GM12878 (cell line): ENCODE measurements at regions not wholly inside any gene's neighbourhood (a gene's known extent, or its start where the extent isn't known, plus 50 kb on each side); places are given as distances from the start of the nearest gene placed in this dataset.

Source experiments
- ATAC-seq: fragments of 200-7000 bp; cut with Tn5 transposase; 3 replicates; pipeline ENCODE4 v1.9.1; 2020; ENCODE audit warnings: mild to moderate bottlenecking, moderate library complexity
- BruUV-seq: library from RNA; stranded (reverse); fragments of 400-500 nt; replicated peaks from 2 replicates; lab custom pipeline; 2021; lab: Mats Ljungman, UMichigan
- CTCF ChIA-PET: fragments of 300-600 bp; sonication (Branson Sonifier 250); formaldehyde crosslinking; extraction: SDS; loops from one replicate; lab custom pipeline; 2021; ENCODE audit warnings: inconsistent platforms; lab: Yijun Ruan, JAX
- POLR2A ChIA-PET: fragments of 350-600 bp; formaldehyde crosslinking; extraction: SDS; loops from one replicate; lab custom pipeline; 2021; ENCODE audit warnings: inconsistent platforms; lab: Charles Lee
- RAD21 ChIA-PET: fragments of 300-600 bp; sonication (Branson Sonifier 250); formaldehyde crosslinking; loops from one replicate; lab custom pipeline; 2023; ENCODE audit warnings: antibody characterized with exemption; ENCODE audit not compliant: unreplicated experiment; lab: Charles Lee
- SMC1A ChIA-PET: fragments of 300-600 bp; sonication (Branson Sonifier 250); formaldehyde crosslinking; loops from one replicate; lab custom pipeline; 2023; ENCODE audit not compliant: unreplicated experiment, uncharacterized antibody; lab: Charles Lee
- DNase-seq: peaks from one replicate; pipeline ENCODE4 v3.0.0-alpha.2; 2011; ENCODE audit warnings: low read depth, low spot score
- FAIRE-seq: peaks from 3 replicates; lab custom pipeline; 2011; peaks lifted over from hg19 to GRCh38; lab: Jason Lieb, UNC
- H2AFZ ChIP-seq: 2 replicates; pipeline ENCODE4 v1.6.0; 2011; ENCODE audit warnings: low read depth, low read length, control low read depth; ENCODE audit not compliant: control insufficient read depth
- H3K27ac ChIP-seq: 2 replicates; pipeline ENCODE4 v1.5.1; 2011; ENCODE audit warnings: control low read depth; ENCODE audit not compliant: control insufficient read depth, insufficient read depth
- H3K27me3 ChIP-seq, 2 experiments: replicated peaks in 1 of 2; 2 replicates each; pipeline versions ENCODE4 v1.6.0 to v1.6.1; 2011; ENCODE audit warnings: low read length in 1 of 2; ENCODE audit not compliant: control insufficient read depth in 2 of 2, insufficient read depth in 2 of 2
- H3K36me3 ChIP-seq, 2 experiments: 2 replicates each; pipeline ENCODE4 v1.5.1; 2011; ENCODE audit warnings: low read length in 1 of 2; ENCODE audit not compliant: control insufficient read depth in 2 of 2, insufficient read depth in 2 of 2
- H3K4me1 ChIP-seq: 2 replicates; pipeline ENCODE4 v1.6.1; 2011; ENCODE audit warnings: mild to moderate bottlenecking, low read length, moderate library complexity, mixed read lengths; ENCODE audit not compliant: control insufficient read depth, insufficient read depth
- H3K4me2 ChIP-seq: 2 replicates; pipeline ENCODE4 v1.6.0; 2011; ENCODE audit warnings: control low read depth; ENCODE audit not compliant: control insufficient read depth, insufficient read depth
- H3K4me3 ChIP-seq: fragments of 200-600 bp; sonication (generic); 2 replicates; pipeline ENCODE4 v1.5.1; 2016
- H3K79me2 ChIP-seq: 2 replicates; pipeline ENCODE4 v1.6.0; 2011; ENCODE audit warnings: low read length; ENCODE audit not compliant: control insufficient read depth, insufficient read depth
- H3K9ac ChIP-seq: 2 replicates; pipeline ENCODE4 v1.8.0; 2011; ENCODE audit warnings: low read length, control low read depth, mixed read lengths; ENCODE audit not compliant: control insufficient read depth, insufficient read depth
- H3K9me3 ChIP-seq: replicated peaks from 3 replicates; pipeline ENCODE4 v1.5.1; 2011; ENCODE audit warnings: mild to moderate bottlenecking, low read length; ENCODE audit not compliant: control insufficient read depth, insufficient read depth
- H4K20me1 ChIP-seq: 2 replicates; pipeline ENCODE4 v1.6.0; 2011; ENCODE audit not compliant: control insufficient read depth, insufficient read depth
- ASH2L ChIP-seq: fragments of 300-600, 200-600 bp; sonication (generic); IDR thresholded peaks from 2 replicates; pipeline ENCODE4 v1.6.1; 2017; ENCODE audit warnings: low read depth, mild to moderate bottlenecking, borderline replicate concordance
- CTCF ChIP-seq, 3 experiments: IDR thresholded peaks in 2 of 3; conservative IDR thresholded peaks in 1 of 3; 2 replicates each; pipeline ENCODE4 v1.5.1; 2011; ENCODE audit warnings: low read depth in 3 of 3, low read length in 3 of 3, mild to moderate bottlenecking in 3 of 3, control low read depth in 2 of 3, moderate library complexity in 2 of 3, inconsistent platforms in 1 of 3, mixed read lengths in 1 of 3; ENCODE audit not compliant: control insufficient read depth in 2 of 3, insufficient read depth in 1 of 3; ENCODE audit errors: extremely low read depth in 1 of 3
- CUX1 ChIP-seq: IDR thresholded peaks from 2 replicates; pipeline ENCODE4 v1.6.1; 2012; ENCODE audit warnings: improper control_type of control experiment, low read depth, low read length; ENCODE audit not compliant: insufficient replicate concordance
- HDAC2 ChIP-seq: fragments of 200-600 bp; sonication (generic); IDR thresholded peaks from 2 replicates; pipeline ENCODE4 v1.6.1; 2017
- IRF4 ChIP-seq: IDR thresholded peaks from 2 replicates; pipeline ENCODE4 v1.6.1; 2011; ENCODE audit warnings: low read depth, low read length
- KAT2A ChIP-seq: conservative IDR thresholded peaks from 2 replicates; pipeline ENCODE4 v1.6.1; 2011; ENCODE audit warnings: low read depth, low read length; ENCODE audit not compliant: control insufficient read depth
- MEF2A ChIP-seq: IDR thresholded peaks from 2 replicates; pipeline ENCODE4 v1.6.1; 2011; ENCODE audit warnings: low read depth, mild to moderate bottlenecking, low read length, moderate library complexity; ENCODE audit not compliant: insufficient read depth
- NFIC ChIP-seq: IDR thresholded peaks from 2 replicates; pipeline ENCODE4 v1.6.1; 2012; ENCODE audit warnings: low read depth, mild to moderate bottlenecking, inconsistent platforms, low read length, moderate library complexity
- NR2F1 ChIP-seq: fragments of 450-650 bp; conservative IDR thresholded peaks from 2 replicates; pipeline ENCODE4 v1.6.1; 2017; ENCODE audit warnings: mild to moderate bottlenecking
- PKNOX1 ChIP-seq: fragments of 450-650 bp; IDR thresholded peaks from 2 replicates; pipeline ENCODE4 v1.6.1; 2016; ENCODE audit warnings: mild to moderate bottlenecking
- RFX5 ChIP-seq: IDR thresholded peaks from 2 replicates; pipeline ENCODE4 v1.6.1; 2011; ENCODE audit warnings: low read depth, low read length, improper control_type of control experiment
- SMAD1 ChIP-seq: fragments of 450-650 bp; IDR thresholded peaks from 2 replicates; pipeline ENCODE4 v1.6.1; 2018; ENCODE audit warnings: mild to moderate bottlenecking, low read depth; ENCODE audit not compliant: partially characterized antibody
- STAT3 ChIP-seq: IDR thresholded peaks from 2 replicates; pipeline ENCODE4 v1.6.1; 2011; ENCODE audit warnings: low read depth, low read length, improper control_type of control experiment
- USF1 ChIP-seq: IDR thresholded peaks from 2 replicates; pipeline ENCODE4 v1.6.1; 2011; ENCODE audit warnings: borderline replicate concordance, low read depth, mild to moderate bottlenecking, moderate library complexity, mixed read lengths, low read length; ENCODE audit not compliant: insufficient read depth; ENCODE audit errors: extremely low read length
- ZBED1 ChIP-seq: IDR thresholded peaks from 2 replicates; pipeline ENCODE4 v1.6.1; 2016; ENCODE audit warnings: borderline replicate concordance
- WGBS: methylation state at CpG from one replicate; pipeline ENCODE4 v1.1.6; 2016; ENCODE audit warnings: low lambda C conversion rate; ENCODE audit not compliant: insufficient replicate concordance, insufficient coverage; ENCODE audit errors: missing lambda C conversion rate; 5-methylcytosine and 5-hydroxymethylcytosine counted together
- in situ Hi-C: fragments of 300-500 bp; cut with MboI; formaldehyde crosslinking; loops from 9 replicates; pipeline ENCODE4 v1.14.3; 2018; ENCODE audit warnings: mixed read lengths
- intact Hi-C: fragments of 100-400 bp; cut with micrococcal nuclease; formaldehyde crosslinking; loops from one replicate; pipeline ENCODE4 v1.14.2; 2022; ENCODE audit not compliant: unreplicated experiment

GRCh38 chr6:170086639-170087420 lies 204.0 kb downstream of the DLL1 start:
- H3K4me1 ChIP-seq, result peaks cover 16% of the 10 kb centered on the region
- no peak for DNase-seq
- H3K4me2 ChIP-seq, result no peak overlapping the region
- H2AFZ ChIP-seq, result no peak overlapping the region
- no TSS peak for BruUV-seq
- no peaks in the 10 kb centered on the region for H4K20me1 ChIP-seq
- SMC1A ChIA-PET, result no interaction called here
- intact Hi-C loops (no loop called here), in situ Hi-C loops (no loop called here)
- H3K27ac ChIP-seq, result no peak overlapping the region
- POLR2A ChIA-PET, result no interaction called here
- no peaks in the 10 kb centered on the region for H3K36me3 ChIP-seq
- RAD21 ChIA-PET, result no interaction called here
- H3K79me2 ChIP-seq, result no peaks in the 10 kb centered on the region
- 88% methylated on average over 44 of the region's 49 CpGs for WGBS
- no peak overlapping the region for H3K9ac ChIP-seq
- ATAC-seq, result no peak
- H3K27me3 ChIP-seq, result no peaks in the 10 kb centered on the region
- no peak overlapping the region for H3K4me3 ChIP-seq
- CTCF ChIA-PET, result no interaction called here
- FAIRE-seq, result no peak
- no peaks in the 10 kb centered on the region; the same call in 2 of the 3 replicates for H3K9me3 ChIP-seq
- TF ChIP-seq USF1 (no peak), STAT3 (no peak), IRF4 (no peak), RFX5 (no peak), ASH2L (no peak), CUX1 (no peak), SMAD1 (no peak), HDAC2 (no peak), NR2F1 (no peak), KAT2A (no peak), MEF2A (no peak), NFIC (no peak), PKNOX1 (no peak), CTCF (IDR thresholded peaks at IDR 0.05 in 2 of 3, conservative IDR thresholded peaks at IDR 0.05 in 1 of 3; ENCODE audit: control insufficient read depth in 2 of 3, extremely low read depth in 1 of 3, insufficient read depth in 1 of 3, low read depth in 3 of 3, low read length in 3 of 3) (no peak), ZBED1 (no peak)
